Activated T-helper 17 cell treated with anti-CD3 and anti-CD28 coated beads, Interleukin-2, amount 50 U/mL, for 72 hours (primary cell): ENCODE measurements at regions not wholly inside any gene's neighbourhood (a gene's known extent, or its start where the extent isn't known, plus 50 kb on each side); places are given as distances from the start of the nearest gene placed in this dataset.
"Not testable (repeated sequence)": the region's sequence is repeated elsewhere in the genome, so short reads cannot be mapped to it uniquely, and the experiment has no call there.

ENCODE experiments used
- ATAC-seq: fragments of 150-1000 bp; cut with Tn5 transposase; replicated peaks from 2 replicates; pipeline ENCODE4 v1.10.0; 2021; ENCODE audit warnings: mild to moderate bottlenecking, moderate library complexity
- H3K27ac Mint-ChIP-seq: one replicate; pipeline ENCODE4 v1.8.0; 2022; ENCODE audit warnings: mixed read lengths
- H3K27me3 Mint-ChIP-seq: one replicate; pipeline ENCODE4 v1.8.0; 2022; ENCODE audit warnings: mixed read lengths
- H3K36me3 Mint-ChIP-seq: one replicate; pipeline ENCODE4 v1.8.0; 2022; ENCODE audit warnings: low read depth, mild to moderate bottlenecking, mixed read lengths
- H3K4me1 Mint-ChIP-seq: one replicate; pipeline ENCODE4 v1.8.0; 2022; ENCODE audit warnings: mixed read lengths
- H3K4me3 Mint-ChIP-seq: one replicate; pipeline ENCODE4 v1.8.0; 2022; ENCODE audit warnings: mild to moderate bottlenecking, mixed read lengths
- H3K9me3 Mint-ChIP-seq: one replicate; pipeline ENCODE4 v1.8.0; 2022; ENCODE audit warnings: mixed read lengths

- ATAC-seq: no peak
- no peaks in the 10 kb centered on the region for H3K36me3 Mint-ChIP-seq
- no peaks in the 10 kb centered on the region for H3K4me1 Mint-ChIP-seq
Observed at GRCh38 chr2:4791488-4791887, 900.7 kb upstream of the SOX11 start.

GRCh38 chr2:4792126-4792525 lies 900.1 kb upstream of the SOX11 start:
- Mint-ChIP-seq H3K4me3 (no peak overlapping the region), H3K4me1 (no peaks in the 10 kb centered on the region), H3K27ac (no peak overlapping the region), H3K36me3 (no peaks in the 10 kb centered on the region), H3K9me3 (peaks cover 20% of the 10 kb centered on the region), H3K27me3 (no peaks in the 10 kb centered on the region)
- no peak for ATAC-seq

More at GRCh38 chr2:4791488-4791887, 900.7 kb upstream of the SOX11 start:
- Mint-ChIP-seq H3K4me3 (no peak overlapping the region), H3K27ac (no peak overlapping the region), H3K27me3 (no peaks in the 10 kb centered on the region), H3K9me3 (peaks cover 23% of the 10 kb centered on the region)

GRCh38 chr2:4803396-4803795 lies 888.8 kb upstream of the SOX11 start:
- no peaks in the 10 kb centered on the region for H3K4me1 Mint-ChIP-seq
- H3K27me3 Mint-ChIP-seq: no peaks in the 10 kb centered on the region
- H3K9me3 Mint-ChIP-seq: peaks cover 22% of the 10 kb centered on the region
- no peak for ATAC-seq
- H3K4me3 Mint-ChIP-seq: no peak overlapping the region
- H3K27ac Mint-ChIP-seq: no peak overlapping the region
- no peaks in the 10 kb centered on the region for H3K36me3 Mint-ChIP-seq

- not testable (repeated sequence) for ATAC-seq, H3K4me3 Mint-ChIP-seq, H3K4me1 Mint-ChIP-seq, H3K27ac Mint-ChIP-seq, H3K36me3 Mint-ChIP-seq, H3K27me3 Mint-ChIP-seq
- H3K9me3 Mint-ChIP-seq: peaks cover 21% of the 10 kb centered on the region
Observed at GRCh38 chr2:4814137-4814536, 878.0 kb upstream of the SOX11 start.

GRCh38 chr2:4827836-4828235 lies 864.3 kb upstream of the SOX11 start:
- Mint-ChIP-seq H3K9me3 (peaks cover 4% of the 10 kb centered on the region), H3K27me3 (no peaks in the 10 kb centered on the region), H3K36me3 (no peaks in the 10 kb centered on the region), H3K27ac (no peak overlapping the region), H3K4me3 (no peak overlapping the region), H3K4me1 (no peaks in the 10 kb centered on the region)
- ATAC-seq: no peak

- Mint-ChIP-seq H3K9me3 (peaks cover 4% of the 10 kb centered on the region), H3K36me3 (no peaks in the 10 kb centered on the region), H3K4me1 (no peaks in the 10 kb centered on the region), H3K4me3 (no peak overlapping the region), H3K27me3 (no peaks in the 10 kb centered on the region), H3K27ac (no peak overlapping the region)
- ATAC-seq: no peak
Observed at GRCh38 chr2:4828682-4829374, 863.4 kb upstream of the SOX11 start.

GRCh38 chr2:4831751-4832150 lies 860.4 kb upstream of the SOX11 start:
- H3K4me3 Mint-ChIP-seq: no peak overlapping the region
- no peaks in the 10 kb centered on the region for H3K4me1 Mint-ChIP-seq
- H3K36me3 Mint-ChIP-seq: no peaks in the 10 kb centered on the region
- ATAC-seq: no peak
- no peaks in the 10 kb centered on the region for H3K27me3 Mint-ChIP-seq
- peaks cover 4% of the 10 kb centered on the region for H3K9me3 Mint-ChIP-seq
- H3K27ac Mint-ChIP-seq: no peak overlapping the region

- no peak for ATAC-seq
- no peak overlapping the region for H3K27ac Mint-ChIP-seq
- H3K4me1 Mint-ChIP-seq: no peaks in the 10 kb centered on the region
- H3K4me3 Mint-ChIP-seq: no peak overlapping the region
- H3K27me3 Mint-ChIP-seq: no peaks in the 10 kb centered on the region
- H3K9me3 Mint-ChIP-seq: peaks cover 12% of the 10 kb centered on the region
- no peaks in the 10 kb centered on the region for H3K36me3 Mint-ChIP-seq
Observed at GRCh38 chr2:4832642-4833041, 859.5 kb upstream of the SOX11 start.

GRCh38 chr2:4838626-4839025 lies 853.6 kb upstream of the SOX11 start:
- H3K36me3 Mint-ChIP-seq: no peaks in the 10 kb centered on the region
- ATAC-seq: no peak
- no peaks in the 10 kb centered on the region for H3K27me3 Mint-ChIP-seq

GRCh38 chr2:4840791-4841190 lies 851.4 kb upstream of the SOX11 start:
- Mint-ChIP-seq H3K27ac (no peak overlapping the region), H3K4me3 (no peak overlapping the region), H3K36me3 (no peaks in the 10 kb centered on the region), H3K4me1 (no peaks in the 10 kb centered on the region), H3K27me3 (no peaks in the 10 kb centered on the region), H3K9me3 (peaks cover 39% of the 10 kb centered on the region)
- no peak for ATAC-seq

More at GRCh38 chr2:4838626-4839025, 853.6 kb upstream of the SOX11 start:
- Mint-ChIP-seq H3K9me3 (peaks cover 31% of the 10 kb centered on the region), H3K4me3 (no peak overlapping the region), H3K27ac (no peak overlapping the region), H3K4me1 (no peaks in the 10 kb centered on the region)

GRCh38 chr2:4844881-4845280 lies 847.3 kb upstream of the SOX11 start:
- Mint-ChIP-seq H3K27ac (no peak overlapping the region), H3K9me3 (peaks cover 27% of the 10 kb centered on the region), H3K4me3 (no peak overlapping the region), H3K27me3 (no peaks in the 10 kb centered on the region), H3K4me1 (no peaks in the 10 kb centered on the region), H3K36me3 (no peaks in the 10 kb centered on the region)
- no peak for ATAC-seq

GRCh38 chr2:4862031-4862430 lies 830.2 kb upstream of the SOX11 start:
- Mint-ChIP-seq H3K36me3 (no peaks in the 10 kb centered on the region), H3K9me3 (peaks cover 12% of the 10 kb centered on the region), H3K4me3 (no peak overlapping the region), H3K27ac (no peak overlapping the region), H3K27me3 (no peaks in the 10 kb centered on the region), H3K4me1 (no peaks in the 10 kb centered on the region)
- no peak for ATAC-seq

- H3K27ac Mint-ChIP-seq: no peak overlapping the region
- no peaks in the 10 kb centered on the region for H3K36me3 Mint-ChIP-seq
- ATAC-seq: no peak
- H3K4me3 Mint-ChIP-seq: no peak overlapping the region
- H3K27me3 Mint-ChIP-seq: no peaks in the 10 kb centered on the region
- H3K9me3 Mint-ChIP-seq: peaks cover 10% of the 10 kb centered on the region
- H3K4me1 Mint-ChIP-seq: no peaks in the 10 kb centered on the region
Observed at GRCh38 chr2:4866198-4866597, 826.0 kb upstream of the SOX11 start.

- Mint-ChIP-seq H3K27me3 (no peaks in the 10 kb centered on the region), H3K4me3 (no peak overlapping the region), H3K27ac (no peak overlapping the region), H3K4me1 (no peaks in the 10 kb centered on the region), H3K9me3 (peaks cover 6% of the 10 kb centered on the region), H3K36me3 (no peaks in the 10 kb centered on the region)
- ATAC-seq: no peak
Observed at GRCh38 chr2:4868466-4868865, 823.7 kb upstream of the SOX11 start.

GRCh38 chr2:4869154-4869553 lies 823.0 kb upstream of the SOX11 start:
- no peak overlapping the region for H3K27ac Mint-ChIP-seq
- H3K4me1 Mint-ChIP-seq: no peaks in the 10 kb centered on the region
- ATAC-seq: no peak
- no peak overlapping the region for H3K4me3 Mint-ChIP-seq
- no peaks in the 10 kb centered on the region for H3K27me3 Mint-ChIP-seq
- peaks cover 6% of the 10 kb centered on the region for H3K9me3 Mint-ChIP-seq
- no peaks in the 10 kb centered on the region for H3K36me3 Mint-ChIP-seq

GRCh38 chr2:4873364-4873763 lies 818.8 kb upstream of the SOX11 start:
- Mint-ChIP-seq H3K4me1 (no peaks in the 10 kb centered on the region), H3K9me3 (peaks cover 14% of the 10 kb centered on the region), H3K27me3 (no peaks in the 10 kb centered on the region), H3K36me3 (no peaks in the 10 kb centered on the region), H3K4me3 (no peak overlapping the region), H3K27ac (no peak overlapping the region)
- no peak for ATAC-seq
